Loucy (cell line): ENCODE measurements at regions not wholly inside any gene's neighbourhood (a gene's known extent, or its start where the extent isn't known, plus 50 kb on each side); places are given as distances from the start of the nearest gene placed in this dataset.
A peak's percentile ranks its signal among the peaks of the same experiment; 100 is the strongest.

ENCODE experiments used
- H2AFZ ChIP-seq: fragments of 200-600 bp; sonication (generic); 2 replicates; pipeline ENCODE4 v1.6.0; 2016; ENCODE audit warnings: antibody characterized with exemption, mild to moderate bottlenecking, low read length, moderate library complexity
- H3F3A ChIP-seq: fragments of 200-600 bp; 2 replicates; pipeline ENCODE4 v1.6.0; 2016; ENCODE audit warnings: antibody characterized with exemption, low read depth, mild to moderate bottlenecking
- H3K27me3 ChIP-seq: fragments of 200-600 bp; sonication (generic); 2 replicates; pipeline ENCODE4 v1.6.1; 2014; ENCODE audit warnings: low read length, mild to moderate bottlenecking; ENCODE audit not compliant: insufficient read depth, poor library complexity, severe bottlenecking
- H3K36me3 ChIP-seq: fragments of 200-600 bp; sonication (generic); 2 replicates; pipeline ENCODE4 v1.6.1; 2016; ENCODE audit warnings: low read length; ENCODE audit not compliant: insufficient read depth
- H3K4me1 ChIP-seq: fragments of 200-600 bp; sonication (generic); 2 replicates; pipeline ENCODE4 v1.5.1; 2014; ENCODE audit warnings: low read length, mild to moderate bottlenecking; ENCODE audit not compliant: insufficient read depth, poor library complexity, severe bottlenecking
- H3K4me2 ChIP-seq: fragments of 200-600 bp; sonication (generic); 2 replicates; pipeline ENCODE4 v1.6.0; 2014; ENCODE audit warnings: antibody characterized with exemption, low read length, low read depth, mild to moderate bottlenecking; ENCODE audit not compliant: poor library complexity, severe bottlenecking
- H3K4me3 ChIP-seq: fragments of 200-600 bp; sonication (generic); 2 replicates; pipeline ENCODE4 v1.5.1; 2014; ENCODE audit warnings: low read length, mild to moderate bottlenecking, mixed read lengths; ENCODE audit not compliant: poor library complexity, severe bottlenecking
- H3K79me2 ChIP-seq: fragments of 200-600 bp; sonication (generic); 2 replicates; pipeline ENCODE4 v1.6.1; 2014; ENCODE audit warnings: low read length; ENCODE audit not compliant: insufficient read depth
- H3K9ac ChIP-seq: fragments of 200-600 bp; sonication (generic); 2 replicates; pipeline ENCODE4 v1.6.0; 2014; ENCODE audit warnings: mild to moderate bottlenecking, low read depth, low read length, moderate library complexity; ENCODE audit not compliant: poor library complexity, severe bottlenecking
- H3K9me2 ChIP-seq: fragments of 200-600 bp; sonication (generic); replicated peaks from 2 replicates; pipeline ENCODE4 v1.6.1; 2016; ENCODE audit warnings: low read depth, low read length, mixed read lengths
- H3K9me3 ChIP-seq: fragments of 200-600 bp; sonication (generic); 2 replicates; pipeline ENCODE4 v1.6.1; 2014; ENCODE audit warnings: mild to moderate bottlenecking, antibody characterized with exemption, low read length, low read depth; ENCODE audit not compliant: insufficient read depth
- H4K20me1 ChIP-seq: fragments of 200-600 bp; sonication (generic); 2 replicates; pipeline ENCODE4 v1.6.0; 2014; ENCODE audit warnings: antibody characterized with exemption, low read length, mild to moderate bottlenecking; ENCODE audit not compliant: insufficient read depth, poor library complexity, severe bottlenecking
- CTCF ChIP-seq: fragments of 200-600 bp; sonication (generic); conservative IDR thresholded peaks from 2 replicates; pipeline ENCODE4 v1.5.1; 2014; ENCODE audit warnings: mild to moderate bottlenecking, antibody characterized with exemption, low read length
- EZH2phosphoT487 ChIP-seq: fragments of 200-600 bp; IDR thresholded peaks from 2 replicates; pipeline ENCODE4 v1.6.1; 2018; ENCODE audit warnings: antibody characterized with exemption, mild to moderate bottlenecking, moderate library complexity, borderline replicate concordance

GRCh38 chr12:4138051-4138450, 135.5 kb upstream of the CCND2 start:
- no peaks in the 10 kb centered on the region for H3K27me3 ChIP-seq
- H3F3A ChIP-seq: no peaks in the 10 kb centered on the region
- H3K4me3 ChIP-seq: no peak overlapping the region
- no peaks in the 10 kb centered on the region for H4K20me1 ChIP-seq
- no peaks in the 10 kb centered on the region for H3K9me3 ChIP-seq
- no peaks in the 10 kb centered on the region for H3K9me2 ChIP-seq
- TF ChIP-seq EZH2phosphoT487 (no peak), CTCF (no peak)
- no peak overlapping the region for H2AFZ ChIP-seq
- H3K4me2 ChIP-seq: no peak overlapping the region
- peaks cover 57% of the 10 kb centered on the region for H3K4me1 ChIP-seq
- no peak overlapping the region for H3K9ac ChIP-seq
- H3K79me2 ChIP-seq: no peaks in the 10 kb centered on the region
- H3K36me3 ChIP-seq: no peaks in the 10 kb centered on the region

DNA sequence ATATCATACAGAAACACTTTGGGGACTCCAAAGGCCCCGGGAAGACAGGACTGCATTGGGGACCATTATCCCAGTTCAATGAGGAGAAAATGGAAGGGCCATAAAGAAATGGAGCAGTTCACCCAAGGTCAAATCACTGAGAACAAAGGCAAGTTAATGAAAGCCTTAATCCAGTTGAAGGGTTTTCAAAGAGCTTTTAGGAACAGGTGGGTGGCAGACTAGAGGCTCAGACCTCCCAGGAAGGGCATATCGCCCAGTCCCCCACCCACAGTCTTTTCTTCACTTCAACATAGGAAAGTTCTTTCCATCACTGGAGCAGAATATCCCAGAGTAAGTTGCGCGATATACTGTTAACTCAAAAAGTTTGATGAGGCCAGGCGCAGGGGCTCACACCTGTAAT, 136.1 kb upstream of the CCND2 start:
- Histone ChIP-seq H3K4me3 (no peak overlapping the region), H3K36me3 (no peaks in the 10 kb centered on the region), H3K9me3 (no peaks in the 10 kb centered on the region), H3K4me1 (peaks cover 52% of the 10 kb centered on the region), H4K20me1 (no peaks in the 10 kb centered on the region), H3K9ac (no peak overlapping the region), H2AFZ (0 out of 2 replicates have a peak overlapping the region, but pooled peaks have one; percentile 42), H3F3A (no peaks in the 10 kb centered on the region), H3K4me2 (no peak overlapping the region), H3K9me2 (no peaks in the 10 kb centered on the region), H3K27me3 (no peaks in the 10 kb centered on the region), H3K79me2 (no peaks in the 10 kb centered on the region)
- TF ChIP-seq CTCF: no peak
- no peak for TF ChIP-seq EZH2phosphoT487

GRCh38 chr12:4137015-4137414, 136.5 kb upstream of the CCND2 start:
- Histone ChIP-seq H3K36me3 (no peaks in the 10 kb centered on the region), H3F3A (no peaks in the 10 kb centered on the region), H4K20me1 (no peaks in the 10 kb centered on the region), H3K27me3 (no peaks in the 10 kb centered on the region), H2AFZ (0 out of 2 replicates have a peak overlapping the region, but pooled peaks have one; percentile 42), H3K9me2 (no peaks in the 10 kb centered on the region), H3K9ac (peak overlapping the region; percentile 35), H3K9me3 (no peaks in the 10 kb centered on the region), H3K4me2 (no peak overlapping the region), H3K4me3 (no peak overlapping the region), H3K4me1 (peaks cover 48% of the 10 kb centered on the region), H3K79me2 (no peaks in the 10 kb centered on the region)
- no peak for TF ChIP-seq CTCF
- no peak for TF ChIP-seq EZH2phosphoT487
